Right kidney (tissue), 1 donor: ENCODE measurements at regions not wholly inside any gene's neighbourhood (a gene's known extent, or its start where the extent isn't known, plus 50 kb on each side); places are given as distances from the start of the nearest gene placed in this dataset.
A peak's percentile ranks its signal among the peaks of the same experiment; 100 is the strongest.
"Not testable (repeated sequence)": the region's sequence is repeated elsewhere in the genome, so short reads cannot be mapped to it uniquely, and the experiment has no call there.

Source experiments
- DNase-seq: peaks from one replicate; pipeline ENCODE4 v3.0.0-alpha.2; 2016

- DNase-seq: not testable (repeated sequence)
These were observed 75.1 kb downstream of the LYZL1 start for GRCh38 chr10:29363930-29364329.

GRCh38 chr10:29366206-29366605 is 77.3 kb downstream of the LYZL1 start:
- not testable (repeated sequence) for DNase-seq

GRCh38 chr10:29369419-29369818 is 80.5 kb downstream of the LYZL1 start:
- no peak for DNase-seq

- DNase-seq: no peak
These were observed 81.5 kb downstream of the LYZL1 start for GRCh38 chr10:29370097-29371092.

GRCh38 chr10:29372920-29373319 is 84.0 kb downstream of the LYZL1 start:
- no peak for DNase-seq

GRCh38 chr10:29374162-29374561 is 85.3 kb downstream of the LYZL1 start:
- DNase-seq: no peak

- no peak for DNase-seq
These were observed 87.0 kb downstream of the LYZL1 start for GRCh38 chr10:29375888-29376287.

GRCh38 chr10:29377333-29377961 is 88.6 kb downstream of the LYZL1 start:
- no peak for DNase-seq

GRCh38 chr10:29378106-29378505 is 89.2 kb downstream of the LYZL1 start:
- no peak for DNase-seq

- DNase-seq: no peak
These were observed 90.3 kb downstream of the LYZL1 start for GRCh38 chr10:29379208-29379607.

- DNase-seq: not testable (repeated sequence)
These were observed 91.1 kb downstream of the LYZL1 start for GRCh38 chr10:29379777-29380598.

- DNase-seq: peak; percentile 47
These were observed 92.0 kb downstream of the LYZL1 start for GRCh38 chr10:29380599-29381511.

- no peak for DNase-seq
These were observed 97.6 kb downstream of the LYZL1 start for GRCh38 chr10:29386342-29386999.

- no peak for DNase-seq
These were observed 98.4 kb downstream of the LYZL1 start for GRCh38 chr10:29387269-29387668.

GRCh38 chr10:29388112-29388511 is 99.2 kb downstream of the LYZL1 start:
- not testable (repeated sequence) for DNase-seq

GRCh38 chr10:29389493-29389892 is 100.6 kb downstream of the LYZL1 start:
- DNase-seq: no peak

GRCh38 chr10:29389935-29390334 is 101.1 kb downstream of the LYZL1 start:
- DNase-seq: no peak

GRCh38 chr10:29392376-29393021 is 103.6 kb downstream of the LYZL1 start:
- DNase-seq: no peak

- no peak for DNase-seq
These were observed 105.6 kb downstream of the LYZL1 start for GRCh38 chr10:29394321-29394932.

- no peak for DNase-seq
These were observed 106.5 kb downstream of the LYZL1 start for GRCh38 chr10:29395409-29395808.
